GM19452 (cell line): ENCODE measurements at regions not wholly inside any gene's neighbourhood (a gene's known extent, or its start where the extent isn't known, plus 50 kb on each side); places are given as distances from the start of the nearest gene placed in this dataset.
"Not testable (repeated sequence)": the region's sequence is repeated elsewhere in the genome, so short reads cannot be mapped to it uniquely, and the experiment has no call there.

Source experiments
- ATAC-seq: cut with Tn5 transposase; IDR thresholded peaks from one replicate; pipeline ENCODE4 v1.9.1; 2021; ENCODE audit not compliant: unreplicated experiment

- ATAC-seq = no peak
These were observed 50.4 kb upstream of the TRAM1L1 start for GRCh38 chr4:117135634-117136354.

GRCh38 chr4:117137145-117137544 lies 51.8 kb upstream of the TRAM1L1 start:
- no peak for ATAC-seq

- not testable (repeated sequence) for ATAC-seq
These were observed 53.4 kb upstream of the TRAM1L1 start for GRCh38 chr4:117138732-117139131.

- ATAC-seq = no peak
These were observed 68.9 kb upstream of the TRAM1L1 start for GRCh38 chr4:117154251-117154650.

GRCh38 chr4:117156806-117157205 lies 71.4 kb upstream of the TRAM1L1 start:
- ATAC-seq = no peak

GRCh38 chr4:117157360-117157759 lies 72.0 kb upstream of the TRAM1L1 start:
- ATAC-seq = no peak

GRCh38 chr4:117162976-117163375 lies 77.6 kb upstream of the TRAM1L1 start:
- ATAC-seq = no peak

GRCh38 chr4:117164338-117164737 lies 79.0 kb upstream of the TRAM1L1 start:
- ATAC-seq = no peak

GRCh38 chr4:117175369-117175768 lies 90.0 kb upstream of the TRAM1L1 start:
- not testable (repeated sequence) for ATAC-seq

- ATAC-seq = no peak
These were observed 117.9 kb upstream of the TRAM1L1 start for GRCh38 chr4:117203231-117203630.

- ATAC-seq = no peak
These were observed 125.2 kb upstream of the TRAM1L1 start for GRCh38 chr4:117210551-117210950.

GRCh38 chr4:117224256-117224655 lies 138.9 kb upstream of the TRAM1L1 start:
- no peak for ATAC-seq

- ATAC-seq = no peak
These were observed 140.1 kb upstream of the TRAM1L1 start for GRCh38 chr4:117225471-117225870.

GRCh38 chr4:117227925-117228324 lies 142.5 kb upstream of the TRAM1L1 start:
- ATAC-seq = no peak

- ATAC-seq = no peak
These were observed 154.1 kb upstream of the TRAM1L1 start for GRCh38 chr4:117239434-117239833.

- ATAC-seq = peak; percentile 92
These were observed 164.0 kb upstream of the TRAM1L1 start for GRCh38 chr4:117249333-117249732.

- no peak for ATAC-seq
These were observed 178.7 kb upstream of the TRAM1L1 start for GRCh38 chr4:117264072-117264471.

- no peak for ATAC-seq
These were observed 181.9 kb upstream of the TRAM1L1 start for GRCh38 chr4:117267317-117267716.

- ATAC-seq = no peak
These were observed 199.4 kb upstream of the TRAM1L1 start for GRCh38 chr4:117284736-117285135.

- no peak for ATAC-seq
These were observed 208.4 kb upstream of the TRAM1L1 start for GRCh38 chr4:117293784-117294183.

GRCh38 chr4:117302226-117302625 lies 216.8 kb upstream of the TRAM1L1 start:
- ATAC-seq = no peak

GRCh38 chr4:117311215-117311614 lies 225.8 kb upstream of the TRAM1L1 start:
- no peak for ATAC-seq

- no peak for ATAC-seq
These were observed 226.6 kb upstream of the TRAM1L1 start for GRCh38 chr4:117311989-117312388.
